ENCODE measurements at regions not wholly inside any gene's neighbourhood (a gene's known extent, or its start where the extent isn't known, plus 50 kb on each side); places are given as distances from the start of the nearest gene placed in this dataset.

DNA sequence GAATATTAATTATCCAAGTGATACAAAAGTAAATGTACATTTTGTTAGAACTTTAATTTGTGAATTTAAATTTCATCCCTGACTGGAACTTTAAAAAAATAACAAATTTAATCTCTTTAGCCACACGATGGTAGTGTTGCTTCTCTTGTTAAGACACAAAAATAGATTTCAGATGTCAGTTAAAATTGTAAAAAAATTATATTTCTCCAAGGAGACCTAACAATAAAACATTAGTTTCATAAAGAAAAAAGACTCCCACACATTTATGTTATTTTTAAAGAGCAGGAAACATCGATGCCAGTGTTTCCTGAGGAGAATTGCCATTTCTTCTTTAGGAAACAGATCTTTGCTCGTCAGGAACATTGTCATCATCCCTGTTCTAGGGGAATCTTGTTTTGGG, 74.0 kb upstream of the DEPDC1 start:
- Histone ChIP-seq H3K9me3 (ENCODE audit: control insufficient read depth in 4 of 4, low read length in 3 of 4) (peaks cover 0 to under 1% (median 0%) of the 10 kb centered on the region in 4 donors), H3K9ac (ENCODE audit: low read depth in 1 of 2, low read length in 2 of 2) (no peak overlapping the region), H3K27ac (ENCODE audit: low read depth in 1 of 2, low read length in 2 of 2) (no peak overlapping the region), H3K27me3 (ENCODE audit: control insufficient read depth in 4 of 4, insufficient read depth in 4 of 4, low read length in 3 of 4) (peaks cover 0 to 12% (median under 1%) of the 10 kb centered on the region in 4 donors), H3K36me3 (ENCODE audit: control insufficient read depth in 4 of 4, insufficient read depth in 3 of 4, low read depth in 1 of 4, low read length in 3 of 4) (no peaks in the 10 kb centered on the region), H3K4me3 (ENCODE audit: low read depth in 1 of 3, low read length in 3 of 3) (no peak overlapping the region), H3K4me1 (ENCODE audit: control insufficient read depth in 4 of 4, insufficient read depth in 4 of 4, low read length in 3 of 4) (no peaks in the 10 kb centered on the region)
- DNase-seq (ENCODE audit: low spot score): no peak
- TF ChIP-seq TAF1 (conservative IDR thresholded peaks at IDR 0.05): no peak
- no peak for TF ChIP-seq JUND (IDR thresholded peaks at IDR 0.05)
- TF ChIP-seq RAD21 (IDR thresholded peaks at IDR 0.05): no peak
- no peak for TF ChIP-seq GABPA (IDR thresholded peaks at IDR 0.05 in 1 of 2, conservative IDR thresholded peaks at IDR 0.05 in 1 of 2)
- TF ChIP-seq, protein P1, sequence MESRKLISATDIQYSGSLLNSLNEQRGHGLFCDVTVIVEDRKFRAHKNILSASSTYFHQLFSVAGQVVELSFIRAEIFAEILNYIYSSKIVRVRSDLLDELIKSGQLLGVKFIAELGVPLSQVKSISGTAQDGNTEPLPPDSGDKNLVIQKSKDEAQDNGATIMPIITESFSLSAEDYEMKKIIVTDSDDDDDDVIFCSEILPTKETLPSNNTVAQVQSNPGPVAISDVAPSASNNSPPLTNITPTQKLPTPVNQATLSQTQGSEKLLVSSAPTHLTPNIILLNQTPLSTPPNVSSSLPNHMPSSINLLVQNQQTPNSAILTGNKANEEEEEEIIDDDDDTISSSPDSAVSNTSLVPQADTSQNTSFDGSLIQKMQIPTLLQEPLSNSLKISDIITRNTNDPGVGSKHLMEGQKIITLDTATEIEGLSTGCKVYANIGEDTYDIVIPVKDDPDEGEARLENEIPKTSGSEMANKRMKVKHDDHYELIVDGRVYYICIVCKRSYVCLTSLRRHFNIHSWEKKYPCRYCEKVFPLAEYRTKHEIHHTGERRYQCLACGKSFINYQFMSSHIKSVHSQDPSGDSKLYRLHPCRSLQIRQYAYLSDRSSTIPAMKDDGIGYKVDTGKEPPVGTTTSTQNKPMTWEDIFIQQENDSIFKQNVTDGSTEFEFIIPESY (IDR thresholded peaks at IDR 0.05): no peak
- TF ChIP-seq, protein P2, sequence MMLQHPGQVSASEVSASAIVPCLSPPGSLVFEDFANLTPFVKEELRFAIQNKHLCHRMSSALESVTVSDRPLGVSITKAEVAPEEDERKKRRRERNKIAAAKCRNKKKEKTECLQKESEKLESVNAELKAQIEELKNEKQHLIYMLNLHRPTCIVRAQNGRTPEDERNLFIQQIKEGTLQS (IDR thresholded peaks at IDR 0.05): no peak
- TF ChIP-seq FOXA2 (IDR thresholded peaks at IDR 0.05): no peak
- TF ChIP-seq, protein P3, sequence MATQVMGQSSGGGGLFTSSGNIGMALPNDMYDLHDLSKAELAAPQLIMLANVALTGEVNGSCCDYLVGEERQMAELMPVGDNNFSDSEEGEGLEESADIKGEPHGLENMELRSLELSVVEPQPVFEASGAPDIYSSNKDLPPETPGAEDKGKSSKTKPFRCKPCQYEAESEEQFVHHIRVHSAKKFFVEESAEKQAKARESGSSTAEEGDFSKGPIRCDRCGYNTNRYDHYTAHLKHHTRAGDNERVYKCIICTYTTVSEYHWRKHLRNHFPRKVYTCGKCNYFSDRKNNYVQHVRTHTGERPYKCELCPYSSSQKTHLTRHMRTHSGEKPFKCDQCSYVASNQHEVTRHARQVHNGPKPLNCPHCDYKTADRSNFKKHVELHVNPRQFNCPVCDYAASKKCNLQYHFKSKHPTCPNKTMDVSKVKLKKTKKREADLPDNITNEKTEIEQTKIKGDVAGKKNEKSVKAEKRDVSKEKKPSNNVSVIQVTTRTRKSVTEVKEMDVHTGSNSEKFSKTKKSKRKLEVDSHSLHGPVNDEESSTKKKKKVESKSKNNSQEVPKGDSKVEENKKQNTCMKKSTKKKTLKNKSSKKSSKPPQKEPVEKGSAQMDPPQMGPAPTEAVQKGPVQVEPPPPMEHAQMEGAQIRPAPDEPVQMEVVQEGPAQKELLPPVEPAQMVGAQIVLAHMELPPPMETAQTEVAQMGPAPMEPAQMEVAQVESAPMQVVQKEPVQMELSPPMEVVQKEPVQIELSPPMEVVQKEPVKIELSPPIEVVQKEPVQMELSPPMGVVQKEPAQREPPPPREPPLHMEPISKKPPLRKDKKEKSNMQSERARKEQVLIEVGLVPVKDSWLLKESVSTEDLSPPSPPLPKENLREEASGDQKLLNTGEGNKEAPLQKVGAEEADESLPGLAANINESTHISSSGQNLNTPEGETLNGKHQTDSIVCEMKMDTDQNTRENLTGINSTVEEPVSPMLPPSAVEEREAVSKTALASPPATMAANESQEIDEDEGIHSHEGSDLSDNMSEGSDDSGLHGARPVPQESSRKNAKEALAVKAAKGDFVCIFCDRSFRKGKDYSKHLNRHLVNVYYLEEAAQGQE (IDR thresholded peaks at IDR 0.05): no peak
- no peak for TF ChIP-seq RXRA (IDR thresholded peaks at IDR 0.05)
- TF ChIP-seq, protein P4, sequence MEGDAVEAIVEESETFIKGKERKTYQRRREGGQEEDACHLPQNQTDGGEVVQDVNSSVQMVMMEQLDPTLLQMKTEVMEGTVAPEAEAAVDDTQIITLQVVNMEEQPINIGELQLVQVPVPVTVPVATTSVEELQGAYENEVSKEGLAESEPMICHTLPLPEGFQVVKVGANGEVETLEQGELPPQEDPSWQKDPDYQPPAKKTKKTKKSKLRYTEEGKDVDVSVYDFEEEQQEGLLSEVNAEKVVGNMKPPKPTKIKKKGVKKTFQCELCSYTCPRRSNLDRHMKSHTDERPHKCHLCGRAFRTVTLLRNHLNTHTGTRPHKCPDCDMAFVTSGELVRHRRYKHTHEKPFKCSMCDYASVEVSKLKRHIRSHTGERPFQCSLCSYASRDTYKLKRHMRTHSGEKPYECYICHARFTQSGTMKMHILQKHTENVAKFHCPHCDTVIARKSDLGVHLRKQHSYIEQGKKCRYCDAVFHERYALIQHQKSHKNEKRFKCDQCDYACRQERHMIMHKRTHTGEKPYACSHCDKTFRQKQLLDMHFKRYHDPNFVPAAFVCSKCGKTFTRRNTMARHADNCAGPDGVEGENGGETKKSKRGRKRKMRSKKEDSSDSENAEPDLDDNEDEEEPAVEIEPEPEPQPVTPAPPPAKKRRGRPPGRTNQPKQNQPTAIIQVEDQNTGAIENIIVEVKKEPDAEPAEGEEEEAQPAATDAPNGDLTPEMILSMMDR (IDR thresholded peaks at IDR 0.05; ENCODE audit: low read depth, low read length, missing input control): no peak
- no peak for TF ChIP-seq EGR1 (IDR thresholded peaks at IDR 0.05; ENCODE audit: low read depth in 2 of 2)
- no peak for TF ChIP-seq YY1 (IDR thresholded peaks at IDR 0.05)
- TF ChIP-seq HNF4A (conservative IDR thresholded peaks at IDR 0.05): no peak
- no peak for TF ChIP-seq SP1 (IDR thresholded peaks at IDR 0.05)
- no peak for TF ChIP-seq HNF4G (IDR thresholded peaks at IDR 0.05)
- TF ChIP-seq NR2F2 (IDR thresholded peaks at IDR 0.05): no peak
- TF ChIP-seq FOXA1 (IDR thresholded peaks at IDR 0.05): no peak
- TF ChIP-seq, protein P5, sequence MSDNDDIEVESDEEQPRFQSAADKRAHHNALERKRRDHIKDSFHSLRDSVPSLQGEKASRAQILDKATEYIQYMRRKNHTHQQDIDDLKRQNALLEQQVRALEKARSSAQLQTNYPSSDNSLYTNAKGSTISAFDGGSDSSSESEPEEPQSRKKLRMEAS (IDR thresholded peaks at IDR 0.05): no peak
- WGBS: 42% methylated on average over 3 of the region's 3 CpGs
